ENCODE measurements at regions not wholly inside any gene's neighbourhood (a gene's known extent, or its start where the extent isn't known, plus 50 kb on each side); places are given as distances from the start of the nearest gene placed in this dataset.

GRCh38 chr6:100944644-100945043, 63.5 kb upstream of the ASCC3 start:
- no peak for DNase-seq

- no peak for DNase-seq
Measured at GRCh38 chr6:100946021-100946540, 65.0 kb upstream of the ASCC3 start.

- no peak for DNase-seq
Measured at GRCh38 chr6:100946711-100947110, 65.6 kb upstream of the ASCC3 start.

GRCh38 chr6:100948381-100949133, 67.4 kb upstream of the ASCC3 start:
- DNase-seq, result no peak

- no peak for DNase-seq
Measured at GRCh38 chr6:100952006-100952405, 70.9 kb upstream of the ASCC3 start.

- DNase-seq, result no peak
Measured at GRCh38 chr6:100959280-100959679, 78.2 kb upstream of the ASCC3 start.

- DNase-seq, result no peak
Measured at GRCh38 chr6:100962466-100962865, 81.3 kb upstream of the ASCC3 start.

GRCh38 chr6:100965067-100965466, 83.9 kb upstream of the ASCC3 start:
- DNase-seq, result no peak

GRCh38 chr6:100968949-100969348, 87.8 kb upstream of the ASCC3 start:
- DNase-seq, result no peak

GRCh38 chr6:100979267-100979666, 98.1 kb upstream of the ASCC3 start:
- no peak for DNase-seq

- DNase-seq, result no peak
Measured at GRCh38 chr6:100980949-100981348, 99.8 kb upstream of the ASCC3 start.

- no peak for DNase-seq
Measured at GRCh38 chr6:100986921-100987320, 105.8 kb upstream of the ASCC3 start.

GRCh38 chr6:100987556-100987955, 106.4 kb upstream of the ASCC3 start:
- no peak for DNase-seq

- DNase-seq, result no peak
Measured at GRCh38 chr6:100988391-100988984, 107.4 kb upstream of the ASCC3 start.

GRCh38 chr6:100990070-100990469, 108.9 kb upstream of the ASCC3 start:
- no peak for DNase-seq

- DNase-seq, result no peak
Measured at GRCh38 chr6:100996409-100996808, 115.3 kb upstream of the ASCC3 start.

- no peak for DNase-seq
Measured at GRCh38 chr6:100998111-100998510, 117.0 kb upstream of the ASCC3 start.

- no peak for DNase-seq
Measured at GRCh38 chr6:100999034-100999597, 118.0 kb upstream of the ASCC3 start.

GRCh38 chr6:101000341-101000740, 119.2 kb upstream of the ASCC3 start:
- no peak for DNase-seq

- no peak for DNase-seq
Measured at GRCh38 chr6:101001012-101001411, 119.9 kb upstream of the ASCC3 start.

- no peak for DNase-seq
Measured at GRCh38 chr6:101001607-101002006, 120.5 kb upstream of the ASCC3 start.

- no peak for DNase-seq
Measured at GRCh38 chr6:101003075-101003474, 121.9 kb upstream of the ASCC3 start.

GRCh38 chr6:101011186-101011585, 130.1 kb upstream of the ASCC3 start:
- DNase-seq, result no peak

- DNase-seq, result no peak
Measured at GRCh38 chr6:101013612-101014195, 132.6 kb upstream of the ASCC3 start.
